HL-60 (cell line): ENCODE measurements at regions not wholly inside any gene's neighbourhood (a gene's known extent, or its start where the extent isn't known, plus 50 kb on each side); places are given as distances from the start of the nearest gene placed in this dataset.

ENCODE experiments used
- CTCF ChIP-seq: IDR thresholded peaks from one replicate; pipeline ENCODE4 v1.5.1; 2011; ENCODE audit warnings: low read length, control low read depth, inconsistent platforms; ENCODE audit not compliant: insufficient read depth
- GABPA ChIP-seq: IDR thresholded peaks from 2 replicates; pipeline ENCODE4 v1.6.1; 2012; ENCODE audit warnings: low read depth
- POLR2AphosphoS5 ChIP-seq: IDR thresholded peaks from 2 replicates; pipeline ENCODE4 v1.6.1; 2012; ENCODE audit warnings: low read depth
- TF ChIP-seq, protein P1 (sequence below): IDR thresholded peaks from 2 replicates; pipeline ENCODE4 v1.6.1; 2012; ENCODE audit warnings: low read depth; ENCODE audit not compliant: insufficient replicate concordance

GRCh38 chr2:16312771-16313170, 352.9 kb downstream of the CYRIA start:
- TF ChIP-seq CTCF: no peak
- no peak for TF ChIP-seq POLR2AphosphoS5
- TF ChIP-seq, protein P1, sequence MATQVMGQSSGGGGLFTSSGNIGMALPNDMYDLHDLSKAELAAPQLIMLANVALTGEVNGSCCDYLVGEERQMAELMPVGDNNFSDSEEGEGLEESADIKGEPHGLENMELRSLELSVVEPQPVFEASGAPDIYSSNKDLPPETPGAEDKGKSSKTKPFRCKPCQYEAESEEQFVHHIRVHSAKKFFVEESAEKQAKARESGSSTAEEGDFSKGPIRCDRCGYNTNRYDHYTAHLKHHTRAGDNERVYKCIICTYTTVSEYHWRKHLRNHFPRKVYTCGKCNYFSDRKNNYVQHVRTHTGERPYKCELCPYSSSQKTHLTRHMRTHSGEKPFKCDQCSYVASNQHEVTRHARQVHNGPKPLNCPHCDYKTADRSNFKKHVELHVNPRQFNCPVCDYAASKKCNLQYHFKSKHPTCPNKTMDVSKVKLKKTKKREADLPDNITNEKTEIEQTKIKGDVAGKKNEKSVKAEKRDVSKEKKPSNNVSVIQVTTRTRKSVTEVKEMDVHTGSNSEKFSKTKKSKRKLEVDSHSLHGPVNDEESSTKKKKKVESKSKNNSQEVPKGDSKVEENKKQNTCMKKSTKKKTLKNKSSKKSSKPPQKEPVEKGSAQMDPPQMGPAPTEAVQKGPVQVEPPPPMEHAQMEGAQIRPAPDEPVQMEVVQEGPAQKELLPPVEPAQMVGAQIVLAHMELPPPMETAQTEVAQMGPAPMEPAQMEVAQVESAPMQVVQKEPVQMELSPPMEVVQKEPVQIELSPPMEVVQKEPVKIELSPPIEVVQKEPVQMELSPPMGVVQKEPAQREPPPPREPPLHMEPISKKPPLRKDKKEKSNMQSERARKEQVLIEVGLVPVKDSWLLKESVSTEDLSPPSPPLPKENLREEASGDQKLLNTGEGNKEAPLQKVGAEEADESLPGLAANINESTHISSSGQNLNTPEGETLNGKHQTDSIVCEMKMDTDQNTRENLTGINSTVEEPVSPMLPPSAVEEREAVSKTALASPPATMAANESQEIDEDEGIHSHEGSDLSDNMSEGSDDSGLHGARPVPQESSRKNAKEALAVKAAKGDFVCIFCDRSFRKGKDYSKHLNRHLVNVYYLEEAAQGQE: no peak
- no peak for TF ChIP-seq GABPA
